OCI-LY3 (cell line): ENCODE measurements at regions not wholly inside any gene's neighbourhood (a gene's known extent, or its start where the extent isn't known, plus 50 kb on each side); places are given as distances from the start of the nearest gene placed in this dataset.

Experiments used
- EZH2phosphoT487 ChIP-seq: fragments of 200-600 bp; shearing (Covaris generic); IDR thresholded peaks from 2 replicates; pipeline ENCODE4 v1.6.1; 2018; ENCODE audit warnings: antibody characterized with exemption, mixed run types, low read depth
- TF ChIP-seq, protein P1 (sequence below): fragments of 200-600, 300-600 bp; sonication (generic); IDR thresholded peaks from 2 replicates; pipeline ENCODE4 v1.5.1; 2014; ENCODE audit warnings: antibody characterized with exemption, low read length, low read depth

DNA sequence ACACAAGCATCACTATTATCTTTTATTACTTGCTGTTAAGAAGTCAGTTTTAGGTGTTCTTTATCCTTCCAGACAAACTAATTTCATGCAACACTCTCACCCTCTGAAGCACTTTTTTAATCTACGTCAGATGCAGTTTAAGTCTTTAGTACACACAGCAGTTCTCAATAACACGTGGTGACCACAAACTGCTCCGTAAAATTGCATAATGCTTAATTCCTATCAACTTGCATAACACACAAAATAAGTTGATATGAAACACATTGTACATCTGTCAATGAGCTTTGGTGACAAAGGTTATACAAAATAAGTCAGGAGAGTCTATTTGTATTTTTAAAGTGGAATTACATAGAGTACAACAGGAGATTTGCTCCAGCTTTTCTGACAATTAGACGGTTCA, 140.9 kb upstream of the ETS2 start:
- TF ChIP-seq, protein P1, sequence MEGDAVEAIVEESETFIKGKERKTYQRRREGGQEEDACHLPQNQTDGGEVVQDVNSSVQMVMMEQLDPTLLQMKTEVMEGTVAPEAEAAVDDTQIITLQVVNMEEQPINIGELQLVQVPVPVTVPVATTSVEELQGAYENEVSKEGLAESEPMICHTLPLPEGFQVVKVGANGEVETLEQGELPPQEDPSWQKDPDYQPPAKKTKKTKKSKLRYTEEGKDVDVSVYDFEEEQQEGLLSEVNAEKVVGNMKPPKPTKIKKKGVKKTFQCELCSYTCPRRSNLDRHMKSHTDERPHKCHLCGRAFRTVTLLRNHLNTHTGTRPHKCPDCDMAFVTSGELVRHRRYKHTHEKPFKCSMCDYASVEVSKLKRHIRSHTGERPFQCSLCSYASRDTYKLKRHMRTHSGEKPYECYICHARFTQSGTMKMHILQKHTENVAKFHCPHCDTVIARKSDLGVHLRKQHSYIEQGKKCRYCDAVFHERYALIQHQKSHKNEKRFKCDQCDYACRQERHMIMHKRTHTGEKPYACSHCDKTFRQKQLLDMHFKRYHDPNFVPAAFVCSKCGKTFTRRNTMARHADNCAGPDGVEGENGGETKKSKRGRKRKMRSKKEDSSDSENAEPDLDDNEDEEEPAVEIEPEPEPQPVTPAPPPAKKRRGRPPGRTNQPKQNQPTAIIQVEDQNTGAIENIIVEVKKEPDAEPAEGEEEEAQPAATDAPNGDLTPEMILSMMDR: no peak
- TF ChIP-seq EZH2phosphoT487: no peak
